Lower leg skin (tissue), 4 donors: ENCODE measurements at regions not wholly inside any gene's neighbourhood (a gene's known extent, or its start where the extent isn't known, plus 50 kb on each side); places are given as distances from the start of the nearest gene placed in this dataset.
"Not testable (repeated sequence)": the region's sequence is repeated elsewhere in the genome, so short reads cannot be mapped to it uniquely, and the experiment has no call there.

Experiments
- DNase-seq, 2 donors: peaks; one replicate each; pipeline ENCODE4 v3.0.0-alpha.2; 2019; ENCODE audit warnings: low spot score in 2 of 2
- H3K4me3 ChIP-seq: fragments of 200-600 bp; sonication (generic); 2 replicates; pipeline ENCODE4 v1.5.1; 2017; ENCODE audit warnings: mild to moderate bottlenecking, low read depth; ENCODE audit not compliant: poor library complexity, severe bottlenecking
- POLR2A ChIP-seq, 2 donors: fragments of 450-650 bp; IDR thresholded peaks; one replicate each; pipeline ENCODE4 v1.6.1; 2016 to 2017; ENCODE audit warnings: antibody characterized with exemption in 2 of 2, mild to moderate bottlenecking in 1 of 2, moderate library complexity in 1 of 2
- WGBS, 2 donors: methylation state at CpG; one replicate each; pipeline ENCODE4 v1.1.5; 2018; 5-methylcytosine and 5-hydroxymethylcytosine counted together
- intact Hi-C: fragments of 100-400 bp; cut with DNase I; formaldehyde crosslinking; loops from one replicate; pipeline ENCODE4 v1.15.0; 2023; ENCODE audit warnings: low total_unique reads
- TF ChIP-seq, protein P1 (sequence below), 3 donors: fragments of 450-650 bp; IDR thresholded peaks; one replicate each; pipeline ENCODE4 v1.5.1; 2016; ENCODE audit warnings: antibody characterized with exemption in 3 of 3, mild to moderate bottlenecking in 3 of 3, moderate library complexity in 2 of 3

DNA sequence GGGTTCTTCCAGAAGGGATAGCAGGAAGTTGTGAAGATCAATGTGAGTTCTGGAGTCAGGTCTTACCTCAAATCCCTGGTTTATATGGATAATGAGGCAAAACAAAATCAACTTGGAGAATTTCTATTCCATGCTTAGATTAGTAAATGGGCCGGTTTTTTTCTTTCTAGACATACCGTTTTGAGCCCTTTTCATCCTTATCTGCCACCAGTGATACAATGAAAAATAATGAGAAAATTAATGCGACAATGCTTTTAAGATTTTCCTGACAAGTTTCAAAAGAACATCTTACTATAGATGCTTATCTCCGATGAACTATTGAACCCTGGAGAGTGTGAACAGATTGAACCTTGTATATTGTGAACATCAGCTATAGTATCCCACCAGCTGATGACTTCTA lies 262.7 kb downstream of the BTG1 start:
- no peak for TF ChIP-seq POLR2A (IDR thresholded peaks at IDR 0.05)
- TF ChIP-seq, protein P1, sequence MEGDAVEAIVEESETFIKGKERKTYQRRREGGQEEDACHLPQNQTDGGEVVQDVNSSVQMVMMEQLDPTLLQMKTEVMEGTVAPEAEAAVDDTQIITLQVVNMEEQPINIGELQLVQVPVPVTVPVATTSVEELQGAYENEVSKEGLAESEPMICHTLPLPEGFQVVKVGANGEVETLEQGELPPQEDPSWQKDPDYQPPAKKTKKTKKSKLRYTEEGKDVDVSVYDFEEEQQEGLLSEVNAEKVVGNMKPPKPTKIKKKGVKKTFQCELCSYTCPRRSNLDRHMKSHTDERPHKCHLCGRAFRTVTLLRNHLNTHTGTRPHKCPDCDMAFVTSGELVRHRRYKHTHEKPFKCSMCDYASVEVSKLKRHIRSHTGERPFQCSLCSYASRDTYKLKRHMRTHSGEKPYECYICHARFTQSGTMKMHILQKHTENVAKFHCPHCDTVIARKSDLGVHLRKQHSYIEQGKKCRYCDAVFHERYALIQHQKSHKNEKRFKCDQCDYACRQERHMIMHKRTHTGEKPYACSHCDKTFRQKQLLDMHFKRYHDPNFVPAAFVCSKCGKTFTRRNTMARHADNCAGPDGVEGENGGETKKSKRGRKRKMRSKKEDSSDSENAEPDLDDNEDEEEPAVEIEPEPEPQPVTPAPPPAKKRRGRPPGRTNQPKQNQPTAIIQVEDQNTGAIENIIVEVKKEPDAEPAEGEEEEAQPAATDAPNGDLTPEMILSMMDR (IDR thresholded peaks at IDR 0.05) = no peak
- no peak for DNase-seq
- WGBS, 2 donors = 75 to 85% methylated on average over 4 of the region's 4 CpGs
- H3K4me3 ChIP-seq = no peak overlapping the region
- intact Hi-C loops = no loop called here

DNA sequence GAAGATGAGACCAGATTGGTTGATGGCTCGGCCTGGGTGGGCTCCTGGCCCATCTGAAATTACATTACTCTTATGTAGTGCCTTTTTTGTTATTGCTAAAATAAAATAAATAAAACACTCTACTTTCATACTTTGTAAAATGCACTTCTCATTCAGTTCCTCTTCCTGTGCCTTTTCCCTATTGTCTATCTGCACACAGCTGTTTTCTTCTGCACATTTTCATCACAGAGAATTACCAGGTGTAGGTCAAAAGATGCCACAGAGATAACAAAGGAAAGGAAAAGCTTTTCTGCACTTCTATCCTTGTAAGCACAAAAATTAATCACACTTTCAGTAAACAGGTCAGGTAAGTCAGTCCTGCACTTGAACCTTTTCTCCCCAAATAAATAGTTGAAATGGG lies 265.1 kb downstream of the BTG1 start:
- WGBS, 2 donors = 94 to 96% methylated on average over 1 of the region's 1 CpG
- H3K4me3 ChIP-seq = no peak overlapping the region
- DNase-seq = no peak
- TF ChIP-seq POLR2A (IDR thresholded peaks at IDR 0.05) = no peak
- TF ChIP-seq, protein P1 (IDR thresholded peaks at IDR 0.05) = no peak
- intact Hi-C loops = no loop called here

DNA sequence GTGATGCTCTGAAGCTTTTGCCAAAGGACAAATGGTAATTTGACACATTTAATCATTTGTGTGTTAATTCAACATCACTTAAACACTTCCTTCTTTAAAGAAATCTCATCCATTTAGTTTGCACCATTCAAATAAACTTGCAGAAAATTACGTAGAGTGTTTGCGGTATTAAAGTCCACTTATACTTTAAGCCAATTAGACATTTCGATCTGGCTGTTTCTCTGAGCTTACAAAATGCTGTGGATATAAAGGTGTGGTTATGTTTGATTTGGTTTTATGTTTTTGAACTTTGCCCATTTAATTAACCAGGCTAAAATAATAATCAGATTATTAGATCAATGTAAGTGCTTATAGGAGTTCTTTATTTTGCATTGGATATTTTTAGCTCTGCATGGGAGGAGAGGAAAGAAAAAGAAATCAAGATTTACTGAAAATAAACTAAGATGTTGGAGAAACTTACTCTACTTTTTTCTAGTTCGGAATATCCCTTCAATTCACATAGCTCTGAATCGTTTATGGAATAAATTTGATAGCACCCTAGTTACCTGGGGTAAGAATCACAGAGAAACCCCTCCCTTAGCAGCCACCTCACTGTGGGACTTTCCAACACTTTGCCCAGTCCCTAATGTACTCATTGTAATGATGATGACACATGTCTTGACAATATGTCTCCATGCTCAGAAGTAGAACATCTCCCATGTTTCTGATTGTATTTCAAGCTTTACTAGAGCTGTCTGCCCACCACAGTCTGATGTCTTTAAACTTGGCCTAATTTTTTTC lies 268.0 kb downstream of the BTG1 start:
- WGBS, 2 donors = 87 to 89% methylated on average over 5 of the region's 5 CpGs

DNA sequence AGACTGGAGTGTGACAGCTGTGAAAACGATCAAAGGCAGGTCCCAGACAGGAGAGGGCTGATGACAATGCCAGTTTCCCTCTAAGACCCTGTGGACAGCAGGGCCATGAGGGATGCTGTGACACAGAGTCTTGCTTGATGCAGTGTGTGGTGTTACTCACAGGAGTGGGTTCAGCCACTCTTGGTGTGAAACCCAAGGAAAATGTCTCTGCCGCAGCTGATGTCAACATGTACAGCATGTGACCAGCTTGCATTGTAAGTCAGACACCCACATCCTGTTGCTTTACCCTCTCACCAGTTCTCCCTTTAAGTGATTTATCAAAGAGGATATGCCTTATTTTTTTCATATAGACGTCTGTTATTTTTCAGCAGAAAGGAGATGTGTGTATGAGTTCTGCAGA lies 268.6 kb downstream of the BTG1 start:
- WGBS, 2 donors = 49 to 63% methylated on average over 3 of the region's 3 CpGs
- no peak for TF ChIP-seq POLR2A (IDR thresholded peaks at IDR 0.05)
- TF ChIP-seq, protein P1 (IDR thresholded peaks at IDR 0.05) = no peak
- H3K4me3 ChIP-seq = no peak overlapping the region
- intact Hi-C loops = no loop called here
- peak in 1 of 2 donors; percentile 42 for DNase-seq

More for the DNA sequence above, 268.0 kb downstream of the BTG1 start:
- intact Hi-C loops = no loop called here
- H3K4me3 ChIP-seq = no peak overlapping the region
- no peak for DNase-seq
- TF ChIP-seq, protein P1 (IDR thresholded peaks at IDR 0.05) = no peak
- TF ChIP-seq POLR2A (IDR thresholded peaks at IDR 0.05) = no peak

DNA sequence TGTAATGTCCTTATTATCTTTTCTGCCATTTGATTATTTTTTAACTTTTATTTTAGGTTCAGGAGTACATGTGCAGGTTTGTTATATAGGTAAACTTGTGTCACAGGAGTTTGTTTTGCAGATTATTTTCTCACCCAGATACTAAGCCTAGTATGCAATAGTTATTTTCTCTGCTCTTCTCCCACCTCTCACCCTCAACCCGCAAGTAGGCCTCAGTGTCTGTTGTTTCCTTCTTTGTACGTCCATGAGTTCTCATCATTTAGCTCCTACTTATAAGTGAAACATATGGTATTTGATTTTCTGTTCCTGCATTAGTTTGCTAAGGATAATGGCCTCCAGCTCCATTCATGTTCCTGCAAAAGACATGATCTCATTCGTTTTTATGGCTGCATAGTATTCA lies 270.0 kb downstream of the BTG1 start:
- H3K4me3 ChIP-seq, intact Hi-C loops, DNase-seq: not testable (repeated sequence)
- WGBS, 2 donors = 91 to 93% methylated on average over 3 of the region's 3 CpGs

DNA sequence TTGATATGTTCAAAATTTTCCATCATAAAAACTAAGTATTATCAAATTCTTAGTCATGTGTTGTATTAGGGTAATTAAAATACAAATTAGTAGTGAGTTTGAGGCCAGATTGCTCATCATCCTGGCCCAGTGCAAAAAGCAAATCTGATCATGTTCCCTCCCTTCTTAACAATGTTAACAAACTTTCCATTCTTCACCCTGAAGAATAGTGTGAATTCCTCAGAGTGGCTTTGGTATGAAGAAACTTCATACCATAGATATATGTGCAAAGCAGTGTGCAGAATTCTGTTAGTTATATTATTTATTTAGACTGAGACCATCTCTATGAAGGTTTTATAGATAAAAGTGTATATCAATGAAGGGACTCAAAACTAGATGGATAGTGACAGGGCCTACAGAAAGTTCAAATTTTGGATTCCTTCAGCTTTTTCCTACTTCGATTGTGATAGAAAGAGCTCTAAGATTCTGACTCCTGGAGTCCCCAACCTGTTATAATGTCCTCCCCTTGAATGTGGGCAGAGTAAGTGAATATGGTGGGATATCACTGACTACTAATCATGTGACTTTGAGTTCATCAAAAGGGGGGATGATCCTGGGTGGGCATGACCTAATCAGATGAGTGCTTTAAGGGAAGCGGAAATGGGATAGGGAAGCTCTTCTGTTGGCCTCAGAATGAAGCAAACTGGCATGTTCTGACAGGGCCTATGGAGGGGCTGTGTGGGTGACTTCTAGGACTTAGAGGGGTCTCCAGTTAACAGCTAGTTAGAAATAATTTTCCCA lies 271.4 kb downstream of the BTG1 start:
- H3K4me3 ChIP-seq = no peak overlapping the region
- intact Hi-C loops = no loop called here
- DNase-seq = no peak
- TF ChIP-seq, protein P1 (IDR thresholded peaks at IDR 0.05) = no peak
- no peak for TF ChIP-seq POLR2A (IDR thresholded peaks at IDR 0.05)
- 92 to 93% methylated on average over 2 of the region's 2 CpGs for WGBS, 2 donors
